ENCODE measurements at regions not wholly inside any gene's neighbourhood (a gene's known extent, or its start where the extent isn't known, plus 50 kb on each side); places are given as distances from the start of the nearest gene placed in this dataset.
A peak's percentile ranks its signal among the peaks of the same experiment; 100 is the strongest.

- no peak for DNase-seq (ENCODE audit: extremely low read depth in 1 of 2, low read depth in 1 of 2)
Observed at GRCh38 chr5:173780235-173781234, 107.6 kb upstream of the CPEB4 start.

- no peak for DNase-seq (ENCODE audit: extremely low read depth in 1 of 2, low read depth in 1 of 2)
Observed at GRCh38 chr5:173781432-173781815, 106.7 kb upstream of the CPEB4 start.

- peak; percentile 36 to 41 for DNase-seq (ENCODE audit: extremely low read depth in 1 of 2, low read depth in 1 of 2)
Observed at GRCh38 chr5:173781816-173782670, 106.1 kb upstream of the CPEB4 start.

- DNase-seq (ENCODE audit: extremely low read depth in 1 of 2, low read depth in 1 of 2), result no peak
Observed at GRCh38 chr5:173782671-173783101, 105.5 kb upstream of the CPEB4 start.

GRCh38 chr5:173783371-173783770, 104.8 kb upstream of the CPEB4 start:
- no peak for DNase-seq (ENCODE audit: extremely low read depth in 1 of 2, low read depth in 1 of 2)

- no peak for DNase-seq (ENCODE audit: extremely low read depth in 1 of 2, low read depth in 1 of 2)
Observed at GRCh38 chr5:173785400-173785799, 102.7 kb upstream of the CPEB4 start.

- no peak for DNase-seq (ENCODE audit: extremely low read depth in 1 of 2, low read depth in 1 of 2)
Observed at GRCh38 chr5:173785866-173786265, 102.3 kb upstream of the CPEB4 start.

- no peak for DNase-seq (ENCODE audit: extremely low read depth in 1 of 2, low read depth in 1 of 2)
Observed at GRCh38 chr5:173786286-173787187, 101.6 kb upstream of the CPEB4 start.

GRCh38 chr5:173789031-173789920, 98.9 kb upstream of the CPEB4 start:
- no peak for DNase-seq (ENCODE audit: extremely low read depth in 1 of 2, low read depth in 1 of 2)

GRCh38 chr5:173790177-173790719, 97.9 kb upstream of the CPEB4 start:
- no peak for DNase-seq (ENCODE audit: extremely low read depth in 1 of 2, low read depth in 1 of 2)

- no peak for DNase-seq (ENCODE audit: extremely low read depth in 1 of 2, low read depth in 1 of 2)
Observed at GRCh38 chr5:173790836-173791546, 97.2 kb upstream of the CPEB4 start.

- no peak for DNase-seq (ENCODE audit: extremely low read depth in 1 of 2, low read depth in 1 of 2)
Observed at GRCh38 chr5:173791878-173792277, 96.3 kb upstream of the CPEB4 start.

GRCh38 chr5:173792781-173793547, 95.2 kb upstream of the CPEB4 start:
- DNase-seq (ENCODE audit: extremely low read depth in 1 of 2, low read depth in 1 of 2), result no peak

GRCh38 chr5:173793648-173794548, 94.3 kb upstream of the CPEB4 start:
- no peak for DNase-seq (ENCODE audit: extremely low read depth in 1 of 2, low read depth in 1 of 2)

- DNase-seq (ENCODE audit: extremely low read depth in 1 of 2, low read depth in 1 of 2), result no peak
Observed at GRCh38 chr5:173794901-173795416, 93.2 kb upstream of the CPEB4 start.

- DNase-seq (ENCODE audit: extremely low read depth in 1 of 2, low read depth in 1 of 2), result no peak
Observed at GRCh38 chr5:173795601-173796000, 92.5 kb upstream of the CPEB4 start.
